ENCODE measurements at regions not wholly inside any gene's neighbourhood (a gene's known extent, or its start where the extent isn't known, plus 50 kb on each side); places are given as distances from the start of the nearest gene placed in this dataset.
A peak's percentile ranks its signal among the peaks of the same experiment; 100 is the strongest.

- DNase-seq = no peak
These were observed 137.2 kb downstream of the EDN3 start for GRCh38 chr20:59437601-59438031.

GRCh38 chr20:59438201-59438600 lies 137.8 kb downstream of the EDN3 start:
- DNase-seq = no peak

GRCh38 chr20:59439243-59439642 lies 138.8 kb downstream of the EDN3 start:
- no peak for DNase-seq

GRCh38 chr20:59441306-59441705 lies 140.9 kb downstream of the EDN3 start:
- DNase-seq = no peak

- DNase-seq = no peak
These were observed 141.7 kb downstream of the EDN3 start for GRCh38 chr20:59441860-59442810.

GRCh38 chr20:59443550-59443949 lies 143.1 kb downstream of the EDN3 start:
- no peak for DNase-seq

- DNase-seq = no peak
These were observed 146.0 kb downstream of the EDN3 start for GRCh38 chr20:59446376-59446775.

- no peak for DNase-seq
These were observed 147.8 kb downstream of the EDN3 start for GRCh38 chr20:59448196-59448595.

GRCh38 chr20:59448851-59449444 lies 148.5 kb downstream of the EDN3 start:
- DNase-seq = no peak

- DNase-seq = no peak
These were observed 150.7 kb downstream of the EDN3 start for GRCh38 chr20:59451066-59451630.

- DNase-seq = no peak
These were observed 151.2 kb downstream of the EDN3 start for GRCh38 chr20:59451641-59452040.

- no peak for DNase-seq
These were observed 151.5 kb upstream of the PHACTR3 start for GRCh38 chr20:59452856-59453255.

GRCh38 chr20:59453759-59454560 lies 150.4 kb upstream of the PHACTR3 start:
- DNase-seq = no peak

- no peak for DNase-seq
These were observed 148.7 kb upstream of the PHACTR3 start for GRCh38 chr20:59455402-59456341.

GRCh38 chr20:59456342-59457279 lies 147.7 kb upstream of the PHACTR3 start:
- no peak for DNase-seq

GRCh38 chr20:59458645-59459044 lies 145.7 kb upstream of the PHACTR3 start:
- peak; percentile 19 for DNase-seq

- no peak for DNase-seq
These were observed 144.8 kb upstream of the PHACTR3 start for GRCh38 chr20:59459586-59459985.

GRCh38 chr20:59460352-59460751 lies 144.0 kb upstream of the PHACTR3 start:
- no peak for DNase-seq

GRCh38 chr20:59461526-59461925 lies 142.8 kb upstream of the PHACTR3 start:
- DNase-seq = no peak

GRCh38 chr20:59462249-59462648 lies 142.1 kb upstream of the PHACTR3 start:
- no peak for DNase-seq

- DNase-seq = no peak
These were observed 140.8 kb upstream of the PHACTR3 start for GRCh38 chr20:59463541-59463940.

Data from inflammatory macrophage treated with lipopolysaccharide for 4 hours (primary cell).